ENCODE measurements at regions not wholly inside any gene's neighbourhood (a gene's known extent, or its start where the extent isn't known, plus 50 kb on each side); places are given as distances from the start of the nearest gene placed in this dataset.

GRCh38 chr1:4105300-4105880 lies 205.3 kb upstream of the C1orf174 start:
- DNase-seq (ENCODE audit: extremely low read depth, low read depth), result no peak
- no peak for TF ChIP-seq CTCF (IDR thresholded peaks at IDR 0.05; ENCODE audit: low read depth, low read length, missing control alignments)

GRCh38 chr1:4106731-4107130 lies 206.7 kb upstream of the C1orf174 start:
- TF ChIP-seq CTCF (IDR thresholded peaks at IDR 0.05; ENCODE audit: low read depth, low read length, missing control alignments), result no peak
- no peak overlapping the region for H3K4me3 ChIP-seq (replicated peaks; ENCODE audit: low read depth, low read length)
- DNase-seq (ENCODE audit: extremely low read depth, low read depth), result no peak

More at GRCh38 chr1:4105300-4105880, 205.3 kb upstream of the C1orf174 start:
- no peak overlapping the region for H3K4me3 ChIP-seq (replicated peaks; ENCODE audit: low read depth, low read length)

- no peak for DNase-seq (ENCODE audit: extremely low read depth, low read depth)
- H3K4me3 ChIP-seq (replicated peaks; ENCODE audit: low read depth, low read length), result no peak overlapping the region
- TF ChIP-seq CTCF (IDR thresholded peaks at IDR 0.05; ENCODE audit: low read depth, low read length, missing control alignments), result no peak
Measured at GRCh38 chr1:4107291-4107690, 207.2 kb upstream of the C1orf174 start.

GRCh38 chr1:4108331-4108730 lies 208.3 kb upstream of the C1orf174 start:
- TF ChIP-seq CTCF (IDR thresholded peaks at IDR 0.05; ENCODE audit: low read depth, low read length, missing control alignments), result no peak
- no peak overlapping the region for H3K4me3 ChIP-seq (replicated peaks; ENCODE audit: low read depth, low read length)
- DNase-seq (ENCODE audit: extremely low read depth, low read depth), result no peak

- no peak overlapping the region for H3K4me3 ChIP-seq (replicated peaks; ENCODE audit: low read depth, low read length)
- no peak for TF ChIP-seq CTCF (IDR thresholded peaks at IDR 0.05; ENCODE audit: low read depth, low read length, missing control alignments)
- DNase-seq (ENCODE audit: extremely low read depth, low read depth), result no peak
Measured at GRCh38 chr1:4108758-4109627, 208.9 kb upstream of the C1orf174 start.

GRCh38 chr1:4109628-4109940 lies 209.5 kb upstream of the C1orf174 start:
- H3K4me3 ChIP-seq (replicated peaks; ENCODE audit: low read depth, low read length), result no peak overlapping the region
- TF ChIP-seq CTCF (IDR thresholded peaks at IDR 0.05; ENCODE audit: low read depth, low read length, missing control alignments), result no peak
- no peak for DNase-seq (ENCODE audit: extremely low read depth, low read depth)

Measured in HFF-Myc (cell line).